ENCODE measurements at regions not wholly inside any gene's neighbourhood (a gene's known extent, or its start where the extent isn't known, plus 50 kb on each side); places are given as distances from the start of the nearest gene placed in this dataset.
A peak's percentile ranks its signal among the peaks of the same experiment; 100 is the strongest.

GRCh38 chr2:134776836-134777235, 58.0 kb upstream of the TMEM163 start:
- no peak for TF ChIP-seq CTCF (IDR thresholded peaks at IDR 0.05; ENCODE audit: borderline replicate concordance, insufficient read depth, low read depth, low read length)
- no peak overlapping the region for H3K4me3 ChIP-seq (ENCODE audit: low read depth, low read length)

- H3K4me3 ChIP-seq (ENCODE audit: low read depth, low read length): no peak overlapping the region
- TF ChIP-seq CTCF (IDR thresholded peaks at IDR 0.05; ENCODE audit: borderline replicate concordance, insufficient read depth, low read depth, low read length): no peak
Measured at GRCh38 chr2:134777593-134777992, 58.8 kb upstream of the TMEM163 start.

GRCh38 chr2:134778372-134778771, 59.6 kb upstream of the TMEM163 start:
- peak; percentile 31; the same call in 1 of the 2 replicates for TF ChIP-seq CTCF (IDR thresholded peaks at IDR 0.05; ENCODE audit: borderline replicate concordance, insufficient read depth, low read depth, low read length)
- H3K4me3 ChIP-seq (ENCODE audit: low read depth, low read length): no peak overlapping the region

- no peak for TF ChIP-seq CTCF (IDR thresholded peaks at IDR 0.05; ENCODE audit: borderline replicate concordance, insufficient read depth, low read depth, low read length)
- no peak overlapping the region for H3K4me3 ChIP-seq (ENCODE audit: low read depth, low read length)
Measured at GRCh38 chr2:134780972-134781371, 57.4 kb upstream of the ACMSD start.

- TF ChIP-seq CTCF (IDR thresholded peaks at IDR 0.05; ENCODE audit: borderline replicate concordance, insufficient read depth, low read depth, low read length): no peak
- no peak overlapping the region for H3K4me3 ChIP-seq (ENCODE audit: low read depth, low read length)
Measured at GRCh38 chr2:134782107-134782506, 56.3 kb upstream of the ACMSD start.

GRCh38 chr2:134782792-134783191, 55.6 kb upstream of the ACMSD start:
- H3K4me3 ChIP-seq (ENCODE audit: low read depth, low read length): no peak overlapping the region
- no peak for TF ChIP-seq CTCF (IDR thresholded peaks at IDR 0.05; ENCODE audit: borderline replicate concordance, insufficient read depth, low read depth, low read length)

- TF ChIP-seq CTCF (IDR thresholded peaks at IDR 0.05; ENCODE audit: borderline replicate concordance, insufficient read depth, low read depth, low read length): no peak
- no peak overlapping the region for H3K4me3 ChIP-seq (ENCODE audit: low read depth, low read length)
Measured at GRCh38 chr2:134783912-134784311, 54.5 kb upstream of the ACMSD start.
